ENCODE measurements at regions not wholly inside any gene's neighbourhood (a gene's known extent, or its start where the extent isn't known, plus 50 kb on each side); places are given as distances from the start of the nearest gene placed in this dataset.

DNA sequence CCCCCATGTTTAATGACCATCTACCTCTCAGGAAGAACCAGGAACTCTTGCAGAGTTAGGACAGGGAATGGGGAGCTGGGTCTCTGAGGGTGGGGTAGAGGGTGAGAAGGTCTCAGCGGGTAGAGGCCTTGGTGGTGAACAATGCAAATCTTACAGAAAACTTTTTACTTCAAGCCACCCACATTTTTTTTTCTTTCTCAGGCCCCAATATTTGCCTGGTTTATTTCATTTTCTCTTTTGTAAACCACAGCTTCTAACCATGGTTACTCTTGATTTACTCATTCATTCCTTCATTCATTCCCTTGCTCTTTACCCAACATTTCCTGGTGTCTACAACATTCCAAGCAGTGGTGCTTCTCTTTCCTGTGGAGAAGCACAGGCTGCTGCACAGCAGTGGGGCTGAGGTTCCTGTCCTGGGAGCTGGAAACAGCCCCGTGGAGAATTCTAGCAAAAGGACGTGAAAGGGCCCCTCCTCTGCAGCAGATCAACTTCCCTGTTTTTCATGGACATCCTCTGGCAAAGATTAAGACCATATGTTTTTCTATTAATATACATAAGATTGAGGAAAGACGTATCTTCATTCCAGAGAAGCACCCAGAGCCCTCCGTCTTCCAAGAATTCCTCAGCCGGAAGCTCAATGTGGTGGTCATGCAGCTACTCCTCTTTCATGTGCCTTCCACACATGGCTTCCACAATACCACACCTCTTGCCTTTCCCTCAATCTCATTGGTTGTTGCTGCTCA, 224.4 kb upstream of the SESN3 start:
- Histone ChIP-seq H3K27me3 (replicated peaks; ENCODE audit: control insufficient read depth, insufficient read depth, low read length) (no peaks in the 10 kb centered on the region; the same call in none of the 2 replicates), H3K4me3 (replicated peaks; ENCODE audit: low read depth, low read length) (no peak overlapping the region), H3K36me3 (ENCODE audit: control insufficient read depth, insufficient read depth, low read length) (no peaks in the 10 kb centered on the region)
- DNase-seq (ENCODE audit: extremely low read depth, insufficient read length), result no peak
- TF ChIP-seq, protein P1, sequence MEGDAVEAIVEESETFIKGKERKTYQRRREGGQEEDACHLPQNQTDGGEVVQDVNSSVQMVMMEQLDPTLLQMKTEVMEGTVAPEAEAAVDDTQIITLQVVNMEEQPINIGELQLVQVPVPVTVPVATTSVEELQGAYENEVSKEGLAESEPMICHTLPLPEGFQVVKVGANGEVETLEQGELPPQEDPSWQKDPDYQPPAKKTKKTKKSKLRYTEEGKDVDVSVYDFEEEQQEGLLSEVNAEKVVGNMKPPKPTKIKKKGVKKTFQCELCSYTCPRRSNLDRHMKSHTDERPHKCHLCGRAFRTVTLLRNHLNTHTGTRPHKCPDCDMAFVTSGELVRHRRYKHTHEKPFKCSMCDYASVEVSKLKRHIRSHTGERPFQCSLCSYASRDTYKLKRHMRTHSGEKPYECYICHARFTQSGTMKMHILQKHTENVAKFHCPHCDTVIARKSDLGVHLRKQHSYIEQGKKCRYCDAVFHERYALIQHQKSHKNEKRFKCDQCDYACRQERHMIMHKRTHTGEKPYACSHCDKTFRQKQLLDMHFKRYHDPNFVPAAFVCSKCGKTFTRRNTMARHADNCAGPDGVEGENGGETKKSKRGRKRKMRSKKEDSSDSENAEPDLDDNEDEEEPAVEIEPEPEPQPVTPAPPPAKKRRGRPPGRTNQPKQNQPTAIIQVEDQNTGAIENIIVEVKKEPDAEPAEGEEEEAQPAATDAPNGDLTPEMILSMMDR (IDR thresholded peaks at IDR 0.05; ENCODE audit: insufficient read depth, low read length, poor library complexity, severe bottlenecking), result no peak

DNA sequence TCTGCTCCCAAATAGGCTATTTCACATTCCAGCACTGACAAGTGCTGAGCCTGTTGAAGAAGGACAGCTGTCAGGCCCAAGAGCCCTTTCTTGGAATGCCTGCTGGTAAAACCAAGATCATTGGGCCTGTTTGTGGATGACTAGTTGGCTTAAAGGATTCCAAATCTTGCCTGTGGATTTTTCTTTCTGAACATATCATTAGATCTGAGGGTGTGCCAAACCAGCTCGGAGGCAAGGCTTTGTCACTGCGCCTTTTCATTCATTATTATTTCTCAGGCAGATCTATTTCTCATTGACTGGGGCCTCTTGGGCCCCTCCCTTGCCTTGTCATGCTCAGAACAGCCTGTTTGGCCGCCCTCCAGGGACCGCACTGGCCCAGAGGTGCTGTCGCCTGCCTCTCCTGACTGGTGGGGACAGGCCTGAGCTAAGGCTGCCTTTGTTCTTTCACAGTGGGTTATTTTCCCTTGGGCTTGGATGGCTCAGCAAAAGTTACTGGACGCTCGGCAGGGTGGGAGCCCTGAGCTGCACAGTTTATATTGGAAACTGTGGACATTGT, 222.7 kb upstream of the SESN3 start:
- TF ChIP-seq, protein P1 (IDR thresholded peaks at IDR 0.05; ENCODE audit: insufficient read depth, low read length, poor library complexity, severe bottlenecking), result no peak
- no peak for DNase-seq (ENCODE audit: extremely low read depth, insufficient read length)
- Histone ChIP-seq H3K4me3 (replicated peaks; ENCODE audit: low read depth, low read length) (no peak overlapping the region), H3K27me3 (replicated peaks; ENCODE audit: control insufficient read depth, insufficient read depth, low read length) (no peaks in the 10 kb centered on the region; the same call in none of the 2 replicates), H3K36me3 (ENCODE audit: control insufficient read depth, insufficient read depth, low read length) (no peaks in the 10 kb centered on the region)

DNA sequence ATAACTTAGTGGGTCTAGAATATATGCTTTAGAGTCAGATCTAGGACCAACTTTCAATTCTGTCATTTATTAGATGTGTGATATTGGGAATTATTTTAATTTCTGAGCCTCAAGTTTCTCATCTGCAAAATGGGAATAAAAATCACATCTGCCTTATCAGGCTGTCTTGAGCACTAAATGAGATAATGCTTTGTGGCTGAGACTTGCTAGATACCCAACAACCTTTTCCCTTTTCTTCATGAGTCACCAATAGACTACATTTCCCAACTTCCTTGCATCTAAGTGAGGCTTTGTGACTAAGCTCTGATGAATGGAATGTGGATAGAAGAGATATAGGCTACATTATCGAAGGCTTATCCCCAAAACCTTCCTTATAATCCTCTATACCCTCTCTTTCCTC, 220.7 kb upstream of the SESN3 start:
- Histone ChIP-seq H3K4me3 (replicated peaks; ENCODE audit: low read depth, low read length) (no peak overlapping the region), H3K27me3 (replicated peaks; ENCODE audit: control insufficient read depth, insufficient read depth, low read length) (no peaks in the 10 kb centered on the region; the same call in none of the 2 replicates), H3K36me3 (ENCODE audit: control insufficient read depth, insufficient read depth, low read length) (no peaks in the 10 kb centered on the region)
- TF ChIP-seq, protein P1 (IDR thresholded peaks at IDR 0.05; ENCODE audit: insufficient read depth, low read length, poor library complexity, severe bottlenecking), result no peak
- DNase-seq (ENCODE audit: extremely low read depth, insufficient read length), result no peak

DNA sequence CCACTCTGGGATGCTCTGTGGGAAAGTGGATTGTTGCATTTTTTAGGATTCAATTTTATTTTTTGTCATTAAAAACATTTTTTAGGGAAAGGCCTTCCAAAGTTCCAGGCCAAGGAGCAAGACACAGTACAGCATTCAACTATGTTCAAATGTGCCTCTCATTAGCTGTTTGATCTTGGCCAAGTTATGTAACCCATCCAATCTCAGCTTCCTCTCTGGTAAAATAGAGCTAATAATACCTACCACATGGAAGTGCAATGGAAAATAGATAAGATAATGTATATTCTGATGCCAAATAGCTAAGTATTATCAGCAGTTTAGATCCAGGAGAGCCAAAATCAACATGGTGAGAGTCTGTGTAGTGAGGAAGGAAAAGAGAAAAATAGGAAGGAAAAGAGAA, 220.3 kb upstream of the SESN3 start:
- no peaks in the 10 kb centered on the region for H3K36me3 ChIP-seq (ENCODE audit: control insufficient read depth, insufficient read depth, low read length)
- no peak overlapping the region for H3K4me3 ChIP-seq (replicated peaks; ENCODE audit: low read depth, low read length)
- DNase-seq (ENCODE audit: extremely low read depth, insufficient read length), result no peak
- no peaks in the 10 kb centered on the region; the same call in none of the 2 replicates for H3K27me3 ChIP-seq (replicated peaks; ENCODE audit: control insufficient read depth, insufficient read depth, low read length)
- TF ChIP-seq, protein P1 (IDR thresholded peaks at IDR 0.05; ENCODE audit: insufficient read depth, low read length, poor library complexity, severe bottlenecking), result no peak

DNA sequence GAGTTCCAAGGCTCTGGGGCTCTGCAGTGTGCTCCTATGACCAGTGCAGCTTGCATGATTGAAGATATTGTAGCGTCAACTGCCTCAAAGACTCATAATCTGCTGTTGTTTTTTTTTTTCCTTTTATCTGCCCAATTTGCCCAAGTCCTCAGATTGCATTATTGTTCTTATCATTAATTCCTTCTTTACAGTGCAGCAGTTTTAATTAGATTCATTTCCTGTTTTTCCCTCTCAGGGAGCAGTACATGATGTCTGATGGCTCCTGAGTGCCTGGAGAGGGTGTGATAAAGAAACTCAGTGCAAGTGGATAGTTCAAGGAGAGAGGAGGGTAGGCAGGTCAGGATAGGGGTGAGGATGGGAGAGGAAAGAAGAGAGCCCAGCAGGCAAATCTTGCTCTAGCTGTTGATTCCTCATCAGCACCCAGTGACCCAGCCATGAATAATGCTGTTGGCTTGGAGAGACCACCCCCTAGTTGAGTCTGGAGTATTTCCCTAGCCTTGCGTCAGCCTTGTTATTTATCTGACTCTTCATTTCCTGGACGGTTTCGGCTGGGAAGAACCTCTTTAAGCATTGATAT, 219.6 kb upstream of the SESN3 start:
- no peak for DNase-seq (ENCODE audit: extremely low read depth, insufficient read length)
- TF ChIP-seq, protein P1 (IDR thresholded peaks at IDR 0.05; ENCODE audit: insufficient read depth, low read length, poor library complexity, severe bottlenecking), result no peak
- H3K4me3 ChIP-seq (replicated peaks; ENCODE audit: low read depth, low read length), result no peak overlapping the region

More for the DNA sequence above, 219.6 kb upstream of the SESN3 start:
- H3K27me3 ChIP-seq (replicated peaks; ENCODE audit: control insufficient read depth, insufficient read depth, low read length), result no peaks in the 10 kb centered on the region; the same call in none of the 2 replicates
- H3K36me3 ChIP-seq (ENCODE audit: control insufficient read depth, insufficient read depth, low read length), result no peaks in the 10 kb centered on the region

All from GM06990 (cell line).